ENCODE measurements at regions not wholly inside any gene's neighbourhood (a gene's known extent, or its start where the extent isn't known, plus 50 kb on each side); places are given as distances from the start of the nearest gene placed in this dataset.
A peak's percentile ranks its signal among the peaks of the same experiment; 100 is the strongest.
"Not testable (repeated sequence)": the region's sequence is repeated elsewhere in the genome, so short reads cannot be mapped to it uniquely, and the experiment has no call there.

DNA sequence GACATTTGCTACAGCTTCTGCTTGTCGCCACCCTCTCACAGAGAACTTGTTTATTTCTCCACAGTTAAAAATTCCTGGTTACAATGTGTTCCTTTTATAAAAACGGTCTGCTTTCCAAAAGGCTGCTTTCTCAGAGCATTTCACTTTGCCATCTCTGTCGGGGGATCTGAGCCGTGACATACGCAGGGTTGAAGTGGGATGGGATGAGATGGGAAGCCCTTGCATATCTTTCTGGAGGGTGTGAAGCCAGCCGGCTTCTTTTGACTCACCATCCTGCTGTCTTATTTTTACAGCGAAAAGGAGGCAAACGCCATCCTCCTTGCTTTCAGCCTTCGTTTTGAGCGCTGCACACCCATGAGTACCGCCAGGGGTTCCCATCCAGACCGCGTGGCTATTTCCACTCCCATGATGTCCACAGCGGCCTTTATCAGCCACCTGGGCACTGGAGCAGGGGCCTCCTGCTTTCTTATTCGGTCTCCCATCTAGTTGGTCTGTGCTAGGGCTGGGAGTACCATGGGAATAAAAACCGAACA, 99.8 kb upstream of the GATB start:
- no peak overlapping the region for H3K4me3 Mint-ChIP-seq
- H3K27me3 Mint-ChIP-seq (ENCODE audit: low read depth), result peaks cover 33% of the 10 kb centered on the region
- H3K36me3 Mint-ChIP-seq (ENCODE audit: low read depth), result no peaks in the 10 kb centered on the region
- peaks cover 4% of the 10 kb centered on the region for H3K4me1 Mint-ChIP-seq (ENCODE audit: low read depth)
- H3K27ac Mint-ChIP-seq, result no peak overlapping the region
- H3K9me3 Mint-ChIP-seq, result no peaks in the 10 kb centered on the region

DNA sequence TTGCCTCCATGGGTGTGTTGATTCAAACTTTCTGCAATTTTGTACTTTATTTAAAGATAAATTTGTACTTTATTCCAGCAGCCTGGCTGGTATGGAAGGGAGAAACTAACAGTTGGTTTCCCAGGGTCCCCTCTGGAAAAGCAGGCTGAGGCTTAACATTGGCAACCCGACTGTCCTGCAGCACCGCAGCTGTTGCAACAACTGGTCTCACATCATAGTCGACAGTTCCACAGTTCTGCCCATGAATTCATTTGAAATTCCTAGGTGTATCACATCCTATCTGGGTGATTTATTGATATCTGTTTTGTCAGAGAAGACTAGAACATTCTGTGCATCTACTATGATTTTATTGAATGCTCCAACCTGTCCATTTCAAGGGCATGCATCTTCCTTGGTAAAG, 98.8 kb upstream of the GATB start:
- Mint-ChIP-seq H3K27ac (no peak overlapping the region), H3K27me3 (ENCODE audit: low read depth) (peaks cover 33% of the 10 kb centered on the region), H3K9me3 (no peaks in the 10 kb centered on the region), H3K4me3 (no peak overlapping the region), H3K4me1 (ENCODE audit: low read depth) (no peaks in the 10 kb centered on the region), H3K36me3 (ENCODE audit: low read depth) (no peaks in the 10 kb centered on the region)

- no peak overlapping the region for H3K27ac Mint-ChIP-seq
Observed at GRCh38 chr4:151858356-151858755, 97.5 kb upstream of the GATB start.

GRCh38 chr4:151857368-151857767, 96.6 kb upstream of the GATB start:
- peaks cover 47% of the 10 kb centered on the region for H3K27me3 Mint-ChIP-seq (ENCODE audit: low read depth)
- no peak overlapping the region for H3K4me3 Mint-ChIP-seq
- H3K9me3 Mint-ChIP-seq, result no peaks in the 10 kb centered on the region
- H3K27ac Mint-ChIP-seq, result peak overlapping the region; percentile 7
- no peaks in the 10 kb centered on the region for H3K36me3 Mint-ChIP-seq (ENCODE audit: low read depth)
- H3K4me1 Mint-ChIP-seq (ENCODE audit: low read depth), result no peaks in the 10 kb centered on the region

More at GRCh38 chr4:151858356-151858755, 97.5 kb upstream of the GATB start:
- Mint-ChIP-seq H3K36me3 (ENCODE audit: low read depth) (no peaks in the 10 kb centered on the region), H3K27me3 (ENCODE audit: low read depth) (peaks cover 37% of the 10 kb centered on the region), H3K9me3 (no peaks in the 10 kb centered on the region), H3K4me3 (no peak overlapping the region), H3K4me1 (ENCODE audit: low read depth) (no peaks in the 10 kb centered on the region)

GRCh38 chr4:151855747-151856146, 94.9 kb upstream of the GATB start:
- Mint-ChIP-seq H3K27ac (no peak overlapping the region), H3K27me3 (ENCODE audit: low read depth) (peaks cover 49% of the 10 kb centered on the region), H3K4me3 (no peak overlapping the region), H3K36me3 (ENCODE audit: low read depth) (no peaks in the 10 kb centered on the region), H3K9me3 (no peaks in the 10 kb centered on the region), H3K4me1 (ENCODE audit: low read depth) (no peaks in the 10 kb centered on the region)

DNA sequence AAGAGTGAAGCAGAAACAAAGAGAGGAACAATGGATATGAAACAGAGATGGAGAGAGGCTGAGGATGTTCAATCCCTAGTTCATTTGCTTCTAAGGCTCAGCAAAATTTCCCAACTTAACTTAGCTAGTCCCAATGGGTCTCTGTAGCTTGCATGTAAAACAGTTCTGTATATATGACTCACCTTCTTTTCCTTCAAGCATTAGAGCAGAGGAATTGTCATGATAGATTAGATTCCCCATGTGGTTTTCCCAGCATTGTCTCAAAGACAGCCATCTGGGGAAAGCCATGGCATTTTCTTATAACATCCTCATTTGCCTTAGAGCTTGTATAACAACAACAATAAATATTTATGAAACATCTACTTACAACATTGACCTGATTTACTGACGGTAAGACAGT, 93.9 kb upstream of the GATB start:
- H3K9me3 Mint-ChIP-seq, result no peaks in the 10 kb centered on the region

GRCh38 chr4:151853034-151853433, 92.2 kb upstream of the GATB start:
- Mint-ChIP-seq H3K27ac (no peak overlapping the region), H3K4me3 (no peak overlapping the region), H3K9me3 (no peaks in the 10 kb centered on the region), H3K36me3 (ENCODE audit: low read depth) (no peaks in the 10 kb centered on the region), H3K27me3 (ENCODE audit: low read depth) (peaks cover 33% of the 10 kb centered on the region), H3K4me1 (ENCODE audit: low read depth) (no peaks in the 10 kb centered on the region)

More for the DNA sequence above, 93.9 kb upstream of the GATB start:
- no peak overlapping the region for H3K27ac Mint-ChIP-seq
- H3K4me3 Mint-ChIP-seq, result no peak overlapping the region
- H3K27me3 Mint-ChIP-seq (ENCODE audit: low read depth), result peaks cover 41% of the 10 kb centered on the region
- no peaks in the 10 kb centered on the region for H3K4me1 Mint-ChIP-seq (ENCODE audit: low read depth)
- H3K36me3 Mint-ChIP-seq (ENCODE audit: low read depth), result no peaks in the 10 kb centered on the region

GRCh38 chr4:151852202-151852601, 91.4 kb upstream of the GATB start:
- Mint-ChIP-seq H3K4me1 (ENCODE audit: low read depth) (no peaks in the 10 kb centered on the region), H3K27me3 (ENCODE audit: low read depth) (peaks cover 32% of the 10 kb centered on the region), H3K9me3 (no peaks in the 10 kb centered on the region), H3K4me3 (no peak overlapping the region), H3K27ac (no peak overlapping the region), H3K36me3 (ENCODE audit: low read depth) (no peaks in the 10 kb centered on the region)

GRCh38 chr4:151851354-151851753, 90.5 kb upstream of the GATB start:
- H3K4me3 Mint-ChIP-seq, result no peak overlapping the region
- no peaks in the 10 kb centered on the region for H3K9me3 Mint-ChIP-seq
- H3K36me3 Mint-ChIP-seq (ENCODE audit: low read depth), result no peaks in the 10 kb centered on the region
- H3K27me3 Mint-ChIP-seq (ENCODE audit: low read depth), result peaks cover 27% of the 10 kb centered on the region
- no peaks in the 10 kb centered on the region for H3K4me1 Mint-ChIP-seq (ENCODE audit: low read depth)
- no peak overlapping the region for H3K27ac Mint-ChIP-seq

DNA sequence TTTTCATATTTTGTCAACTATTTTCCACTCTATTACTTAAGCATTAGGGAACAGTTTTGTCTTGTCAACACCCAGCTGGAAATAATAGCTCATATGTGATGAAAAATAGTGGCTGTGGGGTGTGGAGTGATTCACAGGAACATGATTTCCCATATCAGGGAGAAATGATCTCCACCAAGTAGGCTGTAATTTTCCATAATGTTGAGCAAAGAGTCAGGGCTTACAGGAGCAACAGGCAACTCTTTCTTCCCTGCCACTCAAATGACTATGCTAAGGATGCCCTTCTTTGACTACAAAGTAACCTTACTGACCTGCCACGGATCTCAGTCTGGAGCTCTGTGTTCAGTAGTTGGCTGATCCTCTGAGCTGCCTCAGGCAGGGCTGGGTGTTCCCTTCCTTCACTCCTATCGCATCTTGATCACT, 90.0 kb upstream of the GATB start:
- Mint-ChIP-seq H3K36me3 (ENCODE audit: low read depth) (no peaks in the 10 kb centered on the region), H3K27ac (no peak overlapping the region), H3K9me3 (no peaks in the 10 kb centered on the region), H3K4me3 (no peak overlapping the region), H3K27me3 (ENCODE audit: low read depth) (peaks cover 30% of the 10 kb centered on the region), H3K4me1 (ENCODE audit: low read depth) (no peaks in the 10 kb centered on the region)

- H3K9me3 Mint-ChIP-seq; H3K36me3 Mint-ChIP-seq (ENCODE audit: low read depth); H3K27ac Mint-ChIP-seq; H3K4me1 Mint-ChIP-seq (ENCODE audit: low read depth); H3K4me3 Mint-ChIP-seq: not testable (repeated sequence)
- H3K27me3 Mint-ChIP-seq (ENCODE audit: low read depth), result peaks cover 13% of the 10 kb centered on the region
Observed at GRCh38 chr4:151845551-151845950, 84.7 kb upstream of the GATB start.

GRCh38 chr4:151842430-151843079, 81.7 kb upstream of the GATB start:
- Mint-ChIP-seq H3K4me3 (no peak overlapping the region), H3K4me1 (ENCODE audit: low read depth) (no peaks in the 10 kb centered on the region), H3K36me3 (ENCODE audit: low read depth) (no peaks in the 10 kb centered on the region), H3K27ac (no peak overlapping the region), H3K9me3 (no peaks in the 10 kb centered on the region), H3K27me3 (ENCODE audit: low read depth) (peaks cover 19% of the 10 kb centered on the region)

DNA sequence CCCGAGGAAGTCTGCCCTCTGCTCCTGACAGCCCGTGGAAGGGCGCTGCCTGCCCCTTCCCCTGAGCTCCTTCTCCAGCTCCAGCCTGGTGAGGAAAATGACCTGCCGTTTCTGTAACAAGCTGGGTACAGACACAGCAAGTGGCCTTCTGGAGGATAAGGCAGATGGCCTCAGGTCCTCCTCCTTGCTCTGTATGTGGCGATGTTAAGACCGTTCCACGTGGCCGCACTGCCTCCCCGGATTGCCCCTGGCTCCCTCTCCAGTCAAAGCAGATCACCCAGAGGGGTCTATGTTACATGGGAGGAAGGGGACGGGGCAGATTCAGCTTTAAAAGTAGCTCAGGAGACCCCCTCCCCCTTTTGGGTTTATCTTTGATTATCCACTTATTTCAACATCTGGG, 80.3 kb upstream of the GATB start:
- H3K9me3 Mint-ChIP-seq, result no peaks in the 10 kb centered on the region
- H3K36me3 Mint-ChIP-seq (ENCODE audit: low read depth), result no peaks in the 10 kb centered on the region
- peaks cover 16% of the 10 kb centered on the region for H3K27me3 Mint-ChIP-seq (ENCODE audit: low read depth)
- H3K27ac Mint-ChIP-seq, result no peak overlapping the region
- no peaks in the 10 kb centered on the region for H3K4me1 Mint-ChIP-seq (ENCODE audit: low read depth)
- H3K4me3 Mint-ChIP-seq, result no peak overlapping the region

GRCh38 chr4:151835467-151835866, 74.7 kb upstream of the GATB start:
- Mint-ChIP-seq H3K4me1 (ENCODE audit: low read depth) (peaks cover 5% of the 10 kb centered on the region), H3K27me3 (ENCODE audit: low read depth) (peaks cover 10% of the 10 kb centered on the region), H3K27ac (no peak overlapping the region), H3K4me3 (no peak overlapping the region), H3K36me3 (ENCODE audit: low read depth) (peaks cover 1% of the 10 kb centered on the region), H3K9me3 (no peaks in the 10 kb centered on the region)

DNA sequence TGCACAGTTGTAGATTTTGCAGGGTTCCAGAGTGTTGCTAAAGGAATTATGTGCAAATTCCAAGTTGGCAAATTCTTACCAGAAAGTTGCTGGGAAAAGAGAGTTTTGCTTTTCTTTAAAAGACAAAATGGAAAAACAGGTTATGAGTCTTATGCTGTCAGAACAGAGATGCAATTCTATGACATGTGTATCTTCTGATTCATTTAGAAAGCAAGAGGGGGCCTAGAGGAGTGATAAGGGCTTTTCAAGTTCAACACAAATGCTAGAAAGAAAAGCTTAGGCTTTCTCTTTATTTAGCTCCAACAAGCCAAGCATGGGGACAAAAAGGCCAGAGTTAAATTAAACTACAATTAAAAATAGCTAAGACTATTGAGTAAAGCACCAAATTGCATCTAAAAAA, 72.4 kb upstream of the GATB start:
- Mint-ChIP-seq H3K9me3 (no peaks in the 10 kb centered on the region), H3K36me3 (ENCODE audit: low read depth) (peaks cover 1% of the 10 kb centered on the region), H3K4me3 (no peak overlapping the region), H3K4me1 (ENCODE audit: low read depth) (peaks cover 5% of the 10 kb centered on the region), H3K27ac (no peak overlapping the region), H3K27me3 (ENCODE audit: low read depth) (peaks cover 6% of the 10 kb centered on the region)

DNA sequence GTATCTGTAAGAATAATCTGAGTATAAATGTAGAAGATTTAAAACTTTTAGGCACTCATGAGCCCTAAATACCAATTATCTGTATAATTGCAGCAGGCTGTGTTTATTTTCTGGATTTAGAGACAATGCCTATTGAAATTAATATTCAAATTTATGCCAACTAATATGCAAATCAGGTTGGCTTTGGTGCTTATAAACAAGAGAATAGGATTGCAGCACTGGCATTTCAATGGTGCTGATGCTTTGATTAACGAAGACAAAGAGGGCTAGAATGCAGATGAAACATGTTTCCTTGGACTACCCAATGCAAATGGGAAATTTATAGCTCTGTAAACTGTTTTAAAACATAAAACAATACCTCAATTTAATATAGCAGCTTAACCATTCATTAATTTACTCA, 70.7 kb upstream of the GATB start:
- peaks cover 1% of the 10 kb centered on the region for H3K36me3 Mint-ChIP-seq (ENCODE audit: low read depth)
- H3K4me3 Mint-ChIP-seq, result no peak overlapping the region
- no peak overlapping the region for H3K27ac Mint-ChIP-seq
- H3K27me3 Mint-ChIP-seq (ENCODE audit: low read depth), result no peaks in the 10 kb centered on the region
- no peaks in the 10 kb centered on the region for H3K9me3 Mint-ChIP-seq
- H3K4me1 Mint-ChIP-seq (ENCODE audit: low read depth), result peaks cover 5% of the 10 kb centered on the region
